HG03045 (cell line): ENCODE measurements at regions not wholly inside any gene's neighbourhood (a gene's known extent, or its start where the extent isn't known, plus 50 kb on each side); places are given as distances from the start of the nearest gene placed in this dataset.

Experiments used
- ATAC-seq: cut with Tn5 transposase; IDR thresholded peaks from one replicate; pipeline ENCODE4 v1.9.1; 2021; ENCODE audit warnings: mild to moderate bottlenecking, moderate library complexity; ENCODE audit not compliant: unreplicated experiment

DNA sequence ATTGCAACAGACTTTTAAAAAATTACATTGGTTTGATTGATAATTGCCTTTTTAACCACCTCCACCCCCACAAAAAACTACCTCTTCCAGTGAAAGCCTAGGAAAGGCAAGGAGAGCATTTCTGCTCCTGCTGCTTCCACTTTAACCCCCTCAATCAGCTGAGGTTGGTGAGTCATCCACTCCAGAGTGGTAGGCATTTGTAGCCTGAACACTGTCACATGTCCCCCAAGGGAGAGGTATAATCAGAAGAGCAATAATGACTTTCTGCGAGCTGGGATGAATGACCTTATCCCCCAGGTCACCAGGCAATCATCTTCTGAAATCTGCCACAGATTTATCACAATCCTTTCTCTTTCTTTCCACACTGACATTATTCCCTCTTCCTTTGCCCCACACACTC, 126.6 kb upstream of the CAMK1G start:
- ATAC-seq = no peak

- no peak for ATAC-seq
Observed at GRCh38 chr1:209457401-209458125, 126.0 kb upstream of the CAMK1G start.

DNA sequence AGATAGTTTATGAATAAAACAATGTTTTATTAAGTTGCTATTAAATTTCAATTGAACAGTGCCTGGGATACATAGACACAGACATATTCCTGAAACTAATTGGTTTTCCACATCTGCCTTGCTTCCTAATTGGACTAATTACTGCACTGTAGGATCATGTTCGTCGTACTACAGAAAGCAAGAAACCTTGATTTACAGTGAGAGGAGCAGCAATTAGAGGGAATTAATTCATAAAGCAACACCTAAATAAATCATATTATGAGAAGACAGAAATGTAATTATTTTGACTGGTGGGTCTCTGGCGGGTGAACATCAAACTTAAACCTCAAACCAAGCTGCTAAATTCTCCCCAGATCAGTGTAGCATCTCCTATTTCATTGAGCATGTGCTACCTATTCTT, 124.6 kb upstream of the CAMK1G start:
- no peak for ATAC-seq

DNA sequence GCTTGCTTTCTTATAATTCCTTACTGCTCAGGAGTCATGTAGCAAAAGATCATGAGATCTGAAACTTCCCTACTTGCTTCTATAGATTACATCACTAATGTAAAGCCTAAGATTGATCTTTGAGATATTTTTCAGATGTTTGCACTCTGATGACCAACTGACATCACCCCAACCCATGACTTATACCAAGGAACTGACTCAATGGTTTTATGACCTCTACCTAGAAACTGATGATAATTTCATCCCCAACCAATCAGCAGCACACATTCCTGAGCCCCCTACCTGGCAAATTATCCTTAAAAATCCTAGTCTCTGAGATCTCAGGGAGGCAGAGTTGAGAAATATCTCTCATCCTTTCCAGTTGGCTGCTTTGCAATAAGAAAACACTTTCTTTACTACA, 122.3 kb upstream of the CAMK1G start:
- ATAC-seq = no peak

DNA sequence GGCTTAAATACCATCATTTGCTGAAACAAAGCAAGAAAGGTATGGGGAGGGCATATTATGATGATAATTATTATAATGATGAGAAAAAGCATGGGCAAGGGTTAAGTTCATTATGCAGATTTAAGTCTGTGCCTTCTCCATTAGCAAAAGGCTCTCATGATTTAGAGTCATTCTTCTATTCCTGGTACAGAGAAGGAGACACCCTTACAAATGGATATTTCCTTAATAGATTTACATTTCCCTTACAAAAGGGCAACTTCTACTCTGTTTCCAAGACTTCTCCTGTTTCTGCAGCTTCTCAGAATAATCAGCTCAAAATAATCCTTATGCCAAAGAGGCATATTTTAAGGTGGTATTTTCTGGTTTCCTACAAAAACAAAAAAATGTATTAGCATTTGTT, 121.1 kb upstream of the CAMK1G start:
- no peak for ATAC-seq

GRCh38 chr1:209463441-209463840, 120.1 kb upstream of the CAMK1G start:
- no peak for ATAC-seq

DNA sequence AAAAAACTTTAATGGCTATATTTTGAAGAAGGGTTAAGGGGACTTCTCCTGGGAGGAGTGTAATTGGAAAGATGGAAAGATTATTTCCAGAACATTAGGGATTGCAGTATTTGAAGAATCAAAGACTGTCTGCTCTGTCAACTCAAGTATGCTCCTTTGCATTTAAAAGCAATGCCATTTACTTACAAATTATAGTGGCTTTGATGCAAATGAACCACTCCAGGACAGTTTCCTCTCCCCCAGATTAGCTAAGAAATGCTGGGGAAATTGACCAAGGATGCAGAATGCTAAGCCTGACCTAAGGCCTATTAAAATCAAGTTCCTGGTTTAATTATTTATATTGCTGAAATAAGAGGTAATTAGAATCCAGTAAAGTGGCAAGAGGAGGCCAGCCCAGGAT, 110.5 kb upstream of the CAMK1G start:
- no peak for ATAC-seq

GRCh38 chr1:209480345-209480744, 103.2 kb upstream of the CAMK1G start:
- no peak for ATAC-seq

DNA sequence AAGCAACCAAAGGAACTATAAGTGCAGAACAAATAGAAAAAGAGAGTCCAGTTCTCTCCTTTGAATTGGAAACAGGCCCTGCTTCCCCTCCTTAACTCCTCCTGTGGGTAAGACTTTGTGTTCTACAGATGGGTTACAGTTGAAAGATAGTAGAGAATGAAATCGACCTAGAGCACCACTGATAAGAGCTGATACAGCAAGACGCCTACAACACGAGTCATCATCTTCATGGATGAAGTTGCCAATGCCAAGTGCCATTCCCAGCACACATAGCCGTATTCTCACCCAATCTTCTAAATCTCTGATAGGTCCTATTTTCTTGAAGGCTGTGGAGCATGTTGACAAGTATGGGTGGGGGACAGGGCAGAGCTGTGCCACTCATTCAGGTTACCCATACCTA, 99.8 kb upstream of the CAMK1G start:
- no peak for ATAC-seq

DNA sequence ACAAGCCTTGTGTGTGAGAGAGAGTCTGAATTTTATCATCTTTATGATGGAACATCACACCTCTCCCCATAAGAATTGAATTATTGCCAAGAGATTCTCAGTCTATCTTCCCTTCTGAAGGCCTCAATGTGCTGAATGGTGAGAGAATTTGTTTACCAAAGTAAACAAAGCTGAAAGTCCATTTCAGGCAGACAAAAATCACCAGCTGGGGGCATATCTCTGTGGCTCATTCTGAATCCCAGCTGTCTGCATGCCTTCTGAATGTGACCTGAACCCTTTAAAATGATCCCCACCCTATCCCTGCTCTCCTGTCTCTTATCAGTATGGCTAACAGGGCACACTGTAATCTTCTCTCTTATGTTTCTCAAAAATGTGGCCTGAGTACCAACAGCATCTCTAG, 99.1 kb upstream of the CAMK1G start:
- ATAC-seq = no peak

DNA sequence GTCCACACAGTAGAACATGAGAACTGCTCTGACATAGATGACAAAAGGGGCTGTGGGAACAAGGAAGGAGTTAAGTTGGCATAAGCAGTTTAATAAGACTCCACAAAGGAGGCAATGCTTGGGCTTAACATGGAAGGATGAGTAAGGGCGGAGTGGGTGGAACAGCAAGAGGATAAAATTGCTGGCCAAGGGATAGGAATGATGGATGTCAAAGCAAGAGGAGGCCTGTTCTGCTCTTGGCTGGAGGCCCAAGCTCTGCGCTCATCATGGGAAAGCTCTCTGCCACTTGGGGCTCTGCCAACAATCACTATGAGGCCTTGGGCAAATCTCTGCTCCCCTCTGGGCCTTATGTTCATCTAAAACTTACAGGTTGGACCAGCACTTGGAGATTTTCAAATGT, 98.3 kb upstream of the CAMK1G start:
- no peak for ATAC-seq

GRCh38 chr1:209485751-209486150, 97.8 kb upstream of the CAMK1G start:
- ATAC-seq = no peak

- no peak for ATAC-seq
Observed at GRCh38 chr1:209486861-209487593, 96.5 kb upstream of the CAMK1G start.

DNA sequence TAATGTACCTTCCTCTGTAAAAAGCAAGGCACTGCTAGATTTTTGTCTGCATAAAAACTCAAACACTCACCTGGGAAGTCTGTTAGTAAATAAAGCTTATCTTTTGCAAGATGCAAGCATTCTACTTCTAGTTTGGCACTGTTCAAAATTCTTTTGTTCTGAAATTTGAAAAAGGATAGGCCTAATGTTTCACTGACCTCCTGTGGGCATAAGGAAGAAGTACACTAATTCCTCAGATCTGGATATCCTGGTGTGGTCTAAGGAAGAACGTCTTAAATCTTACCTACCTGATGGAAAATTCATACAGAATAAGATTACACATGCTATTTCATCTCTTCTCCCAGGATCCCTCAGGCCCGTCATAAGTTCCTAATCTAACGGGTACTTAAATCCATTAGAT, 93.5 kb upstream of the CAMK1G start:
- ATAC-seq = no peak

GRCh38 chr1:209491031-209491430, 92.5 kb upstream of the CAMK1G start:
- no peak for ATAC-seq

DNA sequence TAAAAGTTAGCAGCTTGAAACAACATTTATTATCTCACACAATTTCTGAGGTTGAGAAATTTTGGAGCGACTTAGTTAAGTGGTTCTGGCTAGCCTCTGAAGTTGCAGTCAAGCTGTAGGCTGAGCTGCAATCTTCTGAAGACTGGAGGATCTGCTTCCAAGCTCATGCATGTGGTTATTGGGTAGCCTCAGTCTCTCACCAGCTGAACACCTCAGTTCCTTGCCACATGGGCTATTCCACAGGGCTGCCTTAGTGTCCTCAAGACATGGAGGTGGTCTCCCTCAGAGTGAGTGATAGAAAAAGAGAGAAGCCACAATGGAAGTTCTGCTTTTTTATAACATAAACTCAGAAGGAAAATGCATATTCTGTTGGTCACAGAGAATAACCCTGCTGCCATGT, 92.0 kb upstream of the CAMK1G start:
- ATAC-seq = no peak

DNA sequence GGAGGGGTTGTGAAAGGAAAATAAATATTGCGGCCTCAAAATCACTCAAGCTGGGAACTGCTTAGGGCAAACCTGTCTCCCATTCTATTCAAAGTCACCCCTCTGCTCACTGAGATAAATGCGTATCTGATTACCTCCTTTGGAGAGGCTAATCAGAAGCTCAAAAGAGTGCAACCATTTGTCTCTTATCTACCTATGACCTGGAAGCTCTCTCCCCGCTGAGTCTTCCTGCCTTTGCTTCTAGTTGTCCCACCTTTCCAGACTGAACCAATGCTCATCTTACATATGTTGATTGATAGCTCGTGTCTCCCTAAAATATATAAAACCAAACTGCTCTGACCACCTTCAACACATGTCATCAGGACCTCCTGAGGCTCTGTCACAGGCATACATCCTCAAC, 91.6 kb upstream of the CAMK1G start:
- no peak for ATAC-seq

- no peak for ATAC-seq
Observed at GRCh38 chr1:209493559-209493958, 90.0 kb upstream of the CAMK1G start.

GRCh38 chr1:209497729-209498128, 85.8 kb upstream of the CAMK1G start:
- no peak for ATAC-seq

GRCh38 chr1:209500993-209501392, 82.5 kb upstream of the CAMK1G start:
- no peak for ATAC-seq

DNA sequence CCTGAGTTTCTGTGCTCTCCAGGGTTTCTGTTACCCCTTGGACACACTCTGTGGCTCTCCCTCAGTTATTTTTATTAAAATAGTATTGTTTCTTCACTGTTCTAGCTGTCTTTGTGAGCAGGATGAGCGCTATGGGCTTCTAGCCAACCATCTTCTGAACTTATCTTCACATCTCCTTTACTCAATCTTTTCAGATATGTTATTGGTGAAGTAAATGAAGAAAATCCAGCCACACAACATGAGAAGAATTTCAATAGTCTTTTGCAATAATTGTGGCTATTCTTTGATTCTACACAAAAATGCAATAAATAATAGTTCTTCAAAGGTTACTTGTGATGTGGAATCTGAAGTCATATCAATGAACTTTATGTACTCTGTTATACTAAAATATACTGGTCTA, 80.3 kb upstream of the CAMK1G start:
- ATAC-seq = no peak

- no peak for ATAC-seq
Observed at GRCh38 chr1:209504571-209504970, 78.9 kb upstream of the CAMK1G start.

DNA sequence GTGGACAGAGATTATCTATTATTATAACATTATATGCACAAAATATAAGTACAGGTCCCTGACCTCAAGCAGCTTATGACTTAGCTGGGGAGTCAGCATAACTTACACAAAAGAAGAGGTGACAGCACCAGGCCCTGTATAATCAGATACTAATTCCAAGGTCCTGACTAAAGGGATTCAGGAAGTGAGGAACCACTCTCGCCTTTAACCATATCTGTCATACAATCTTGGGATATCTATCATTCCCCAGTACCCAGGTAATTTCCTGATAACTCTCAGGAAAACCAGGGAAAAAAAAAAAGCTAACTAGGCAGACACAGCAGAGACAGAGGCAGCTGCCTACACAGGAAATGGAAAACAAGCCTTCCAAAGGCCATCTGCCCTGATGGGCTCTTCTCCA, 78.5 kb upstream of the CAMK1G start:
- no peak for ATAC-seq
